ENCODE measurements at regions not wholly inside any gene's neighbourhood (a gene's known extent, or its start where the extent isn't known, plus 50 kb on each side); places are given as distances from the start of the nearest gene placed in this dataset.

DNA sequence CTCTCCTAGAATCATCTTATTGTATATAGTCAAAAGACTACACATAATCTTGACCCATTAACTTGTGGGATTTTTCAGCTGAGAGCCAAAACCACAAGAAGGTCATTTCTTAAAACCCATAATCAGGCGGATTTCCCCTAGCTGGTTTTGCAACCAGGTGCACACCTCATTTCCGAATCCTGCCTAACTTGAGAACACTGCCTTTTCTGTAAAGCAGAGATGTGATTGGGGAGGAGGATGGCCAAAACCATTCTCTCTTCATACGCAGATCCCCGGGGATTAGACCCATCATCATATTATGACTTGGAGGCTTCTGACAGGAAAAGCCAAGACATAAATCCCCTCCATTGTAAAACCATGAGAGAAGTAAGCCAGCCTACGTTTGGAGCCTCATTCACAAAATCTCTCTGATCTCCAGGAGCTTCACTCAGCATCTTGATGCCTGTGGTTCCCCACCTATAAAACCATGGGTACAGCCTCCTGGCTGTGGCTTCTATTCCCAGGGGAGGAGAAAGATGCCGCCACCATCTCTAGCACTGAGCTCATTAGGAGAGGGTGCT lies 191.3 kb downstream of the KIF18A start:
- no peak for TF ChIP-seq EZH2 (optimal IDR thresholded peaks at IDR 0.05; ENCODE audit: low read depth, low read length)
- no peak for TF ChIP-seq CTCF (IDR thresholded peaks at IDR 0.05; ENCODE audit: low read length)

All from MM.1S (cell line).